ENCODE measurements at regions not wholly inside any gene's neighbourhood (a gene's known extent, or its start where the extent isn't known, plus 50 kb on each side); places are given as distances from the start of the nearest gene placed in this dataset.

- Histone ChIP-seq H3K9me3 (ENCODE audit: control insufficient read depth, low read length) (no peaks in the 10 kb centered on the region), H3K27me3 (ENCODE audit: control insufficient read depth, insufficient read depth, low read length, poor library complexity, severe bottlenecking) (no peaks in the 10 kb centered on the region), H3K4me3 (ENCODE audit: insufficient read depth, low read depth, low read length) (no peak overlapping the region), H3K27ac (ENCODE audit: insufficient read depth, low read depth, low read length, poor library complexity, severe bottlenecking) (no peak overlapping the region), H3K36me3 (ENCODE audit: control insufficient read depth, insufficient read depth, low read length) (no peaks in the 10 kb centered on the region), H3K4me1 (ENCODE audit: control insufficient read depth, insufficient read depth, low read length) (no peaks in the 10 kb centered on the region)
These were observed 120.2 kb upstream of the NFIB start for GRCh38 chr9:14434158-14434504.

- Histone ChIP-seq H3K4me1 (ENCODE audit: control insufficient read depth, insufficient read depth, low read length) (no peaks in the 10 kb centered on the region), H3K9me3 (ENCODE audit: control insufficient read depth, low read length) (no peaks in the 10 kb centered on the region), H3K27me3 (ENCODE audit: control insufficient read depth, insufficient read depth, low read length, poor library complexity, severe bottlenecking) (no peaks in the 10 kb centered on the region), H3K36me3 (ENCODE audit: control insufficient read depth, insufficient read depth, low read length) (no peaks in the 10 kb centered on the region), H3K27ac (ENCODE audit: insufficient read depth, low read depth, low read length, poor library complexity, severe bottlenecking) (no peak overlapping the region), H3K4me3 (ENCODE audit: insufficient read depth, low read depth, low read length) (no peak overlapping the region)
- 87 to 91% methylated on average over 10 to 12 of the region's 13 CpGs for WGBS, 2 experiments
These were observed 119.6 kb upstream of the NFIB start for GRCh38 chr9:14433351-14434157.

GRCh38 chr9:14432666-14433350 is 118.9 kb upstream of the NFIB start:
- Histone ChIP-seq H3K4me3 (ENCODE audit: insufficient read depth, low read depth, low read length) (no peak overlapping the region), H3K27me3 (ENCODE audit: control insufficient read depth, insufficient read depth, low read length, poor library complexity, severe bottlenecking) (no peaks in the 10 kb centered on the region), H3K9me3 (ENCODE audit: control insufficient read depth, low read length) (no peaks in the 10 kb centered on the region), H3K36me3 (ENCODE audit: control insufficient read depth, insufficient read depth, low read length) (no peaks in the 10 kb centered on the region), H3K27ac (ENCODE audit: insufficient read depth, low read depth, low read length, poor library complexity, severe bottlenecking) (no peak overlapping the region), H3K4me1 (ENCODE audit: control insufficient read depth, insufficient read depth, low read length) (no peaks in the 10 kb centered on the region)
- WGBS, 2 experiments: 78% methylated on average over 1 of the region's 1 CpG; no CpG with 5 or more reads in 1 of the 2 experiments

DNA sequence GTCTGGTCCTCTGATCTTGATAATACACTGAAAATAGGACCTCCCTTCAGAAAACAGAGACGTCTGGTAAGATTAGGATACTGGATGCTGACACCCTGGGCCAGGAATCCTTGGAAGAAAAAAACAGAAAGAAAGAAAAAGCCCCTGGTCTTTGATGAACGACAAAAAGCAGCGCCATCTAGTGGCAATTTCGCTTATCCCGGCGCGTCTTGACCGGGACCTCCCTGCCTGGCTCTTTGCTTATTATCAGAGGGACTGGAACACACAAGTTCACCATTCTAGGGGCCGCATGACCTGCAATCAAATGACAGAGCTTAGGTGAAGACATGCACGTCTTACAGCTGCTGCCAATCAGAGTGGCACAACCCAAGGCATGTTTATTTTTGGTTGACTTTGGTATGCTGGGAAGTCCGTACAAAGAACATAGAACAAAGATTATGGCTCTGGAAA is 114.9 kb upstream of the NFIB start:
- Histone ChIP-seq H3K36me3 (ENCODE audit: control insufficient read depth, insufficient read depth, low read length) (no peaks in the 10 kb centered on the region), H3K4me1 (ENCODE audit: control insufficient read depth, insufficient read depth, low read length) (peaks cover 14% of the 10 kb centered on the region), H3K4me3 (ENCODE audit: insufficient read depth, low read depth, low read length) (no peak overlapping the region), H3K27ac (ENCODE audit: insufficient read depth, low read depth, low read length, poor library complexity, severe bottlenecking) (no peak overlapping the region), H3K9me3 (ENCODE audit: control insufficient read depth, low read length) (no peaks in the 10 kb centered on the region), H3K27me3 (ENCODE audit: control insufficient read depth, insufficient read depth, low read length, poor library complexity, severe bottlenecking) (no peaks in the 10 kb centered on the region)
- WGBS, 2 experiments: 16 to 19% methylated on average over 11 of the region's 11 CpGs

GRCh38 chr9:14427419-14427818 is 113.5 kb upstream of the NFIB start:
- Histone ChIP-seq H3K36me3 (ENCODE audit: control insufficient read depth, insufficient read depth, low read length) (no peaks in the 10 kb centered on the region), H3K4me1 (ENCODE audit: control insufficient read depth, insufficient read depth, low read length) (peaks cover 16% of the 10 kb centered on the region), H3K27me3 (ENCODE audit: control insufficient read depth, insufficient read depth, low read length, poor library complexity, severe bottlenecking) (no peaks in the 10 kb centered on the region), H3K27ac (ENCODE audit: insufficient read depth, low read depth, low read length, poor library complexity, severe bottlenecking) (no peak overlapping the region), H3K4me3 (ENCODE audit: insufficient read depth, low read depth, low read length) (no peak overlapping the region), H3K9me3 (ENCODE audit: control insufficient read depth, low read length) (no peaks in the 10 kb centered on the region)
- 92 to 95% methylated on average over 2 of the region's 2 CpGs for WGBS, 2 experiments

GRCh38 chr9:14424983-14425382 is 111.0 kb upstream of the NFIB start:
- peak overlapping the region; percentile 38 for H3K27ac ChIP-seq (ENCODE audit: insufficient read depth, low read depth, low read length, poor library complexity, severe bottlenecking)
- H3K4me1 ChIP-seq (ENCODE audit: control insufficient read depth, insufficient read depth, low read length): peaks cover 16% of the 10 kb centered on the region
- H3K36me3 ChIP-seq (ENCODE audit: control insufficient read depth, insufficient read depth, low read length): no peaks in the 10 kb centered on the region
- H3K9me3 ChIP-seq (ENCODE audit: control insufficient read depth, low read length): no peaks in the 10 kb centered on the region
- WGBS, 2 experiments: 91 to 93% methylated on average over 4 of the region's 4 CpGs
- no peak overlapping the region for H3K4me3 ChIP-seq (ENCODE audit: insufficient read depth, low read depth, low read length)
- H3K27me3 ChIP-seq (ENCODE audit: control insufficient read depth, insufficient read depth, low read length, poor library complexity, severe bottlenecking): no peaks in the 10 kb centered on the region

DNA sequence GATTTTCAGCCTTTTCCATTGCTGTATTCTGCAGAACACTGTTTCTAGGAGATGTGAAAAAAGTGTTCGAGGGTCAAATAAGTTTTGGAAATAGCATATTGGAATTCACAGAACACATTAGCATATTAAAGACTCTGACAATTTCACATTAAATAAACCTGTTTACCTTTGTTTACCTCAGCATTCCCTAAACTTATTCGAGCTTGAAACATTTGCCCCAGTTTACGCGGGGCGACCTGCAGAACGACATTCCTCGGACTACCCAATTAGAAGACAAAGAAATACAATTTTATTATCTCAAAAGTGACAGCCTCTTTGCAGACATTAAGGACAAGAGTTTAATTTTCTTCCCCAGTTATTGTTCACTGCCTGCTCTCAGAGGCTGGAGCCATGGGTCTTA is 110.3 kb upstream of the NFIB start:
- WGBS, 2 experiments: 81 to 83% methylated on average over 7 of the region's 7 CpGs
- Histone ChIP-seq H3K4me3 (ENCODE audit: insufficient read depth, low read depth, low read length) (no peak overlapping the region), H3K36me3 (ENCODE audit: control insufficient read depth, insufficient read depth, low read length) (no peaks in the 10 kb centered on the region), H3K27ac (ENCODE audit: insufficient read depth, low read depth, low read length, poor library complexity, severe bottlenecking) (no peak overlapping the region), H3K4me1 (ENCODE audit: control insufficient read depth, insufficient read depth, low read length) (peaks cover 17% of the 10 kb centered on the region), H3K27me3 (ENCODE audit: control insufficient read depth, insufficient read depth, low read length, poor library complexity, severe bottlenecking) (no peaks in the 10 kb centered on the region), H3K9me3 (ENCODE audit: control insufficient read depth, low read length) (no peaks in the 10 kb centered on the region)

- Histone ChIP-seq H3K4me3 (ENCODE audit: insufficient read depth, low read depth, low read length) (no peak overlapping the region), H3K4me1 (ENCODE audit: control insufficient read depth, insufficient read depth, low read length) (peaks cover 22% of the 10 kb centered on the region), H3K9me3 (ENCODE audit: control insufficient read depth, low read length) (no peaks in the 10 kb centered on the region), H3K27ac (ENCODE audit: insufficient read depth, low read depth, low read length, poor library complexity, severe bottlenecking) (no peak overlapping the region), H3K36me3 (ENCODE audit: control insufficient read depth, insufficient read depth, low read length) (no peaks in the 10 kb centered on the region), H3K27me3 (ENCODE audit: control insufficient read depth, insufficient read depth, low read length, poor library complexity, severe bottlenecking) (no peaks in the 10 kb centered on the region)
- 52 to 60% methylated on average over 4 to 6 of the region's 6 CpGs for WGBS, 2 experiments
These were observed 109.9 kb upstream of the NFIB start for GRCh38 chr9:14423815-14424261.

GRCh38 chr9:14421291-14421690 is 107.3 kb upstream of the NFIB start:
- H3K36me3 ChIP-seq (ENCODE audit: control insufficient read depth, insufficient read depth, low read length): no peaks in the 10 kb centered on the region
- no peaks in the 10 kb centered on the region for H3K9me3 ChIP-seq (ENCODE audit: control insufficient read depth, low read length)
- no peak overlapping the region for H3K4me3 ChIP-seq (ENCODE audit: insufficient read depth, low read depth, low read length)
- WGBS, 2 experiments: 38 to 48% methylated on average over 1 of the region's 1 CpG
- peaks cover 30% of the 10 kb centered on the region for H3K4me1 ChIP-seq (ENCODE audit: control insufficient read depth, insufficient read depth, low read length)
- H3K27me3 ChIP-seq (ENCODE audit: control insufficient read depth, insufficient read depth, low read length, poor library complexity, severe bottlenecking): no peaks in the 10 kb centered on the region
- no peak overlapping the region for H3K27ac ChIP-seq (ENCODE audit: insufficient read depth, low read depth, low read length, poor library complexity, severe bottlenecking)

All from ectodermal cell (in vitro differentiated cells).